Keratinocyte (primary cell): ENCODE measurements at regions not wholly inside any gene's neighbourhood (a gene's known extent, or its start where the extent isn't known, plus 50 kb on each side); places are given as distances from the start of the nearest gene placed in this dataset.

ENCODE experiments used
- DNase-seq: peaks from one replicate; pipeline ENCODE4 v3.0.0-alpha.2; 2011; ENCODE audit warnings: low read depth, missing footprints, low spot score
- FAIRE-seq: peaks from 2 replicates; lab custom pipeline; 2011; peaks lifted over from hg19 to GRCh38; lab: Jason Lieb, UNC
- H2AFZ ChIP-seq: 2 replicates; pipeline ENCODE4 v1.6.0; 2012; ENCODE audit warnings: low read length, control low read depth, inconsistent platforms; ENCODE audit not compliant: control insufficient read depth
- H3K27ac ChIP-seq: 2 replicates; pipeline ENCODE4 v1.5.1; 2011; ENCODE audit warnings: low read length; ENCODE audit not compliant: control insufficient read depth, insufficient read depth
- H3K27me3 ChIP-seq: 3 replicates; pipeline ENCODE4 v1.6.0; 2011; ENCODE audit warnings: low read length; ENCODE audit not compliant: control insufficient read depth, insufficient read depth; ENCODE audit errors: extremely low read depth
- H3K36me3 ChIP-seq, 2 experiments: 2 replicates in 1 of 2; 3 replicates in 1 of 2; pipeline ENCODE4 v1.5.1; 2011; ENCODE audit warnings: low read length in 2 of 2, mild to moderate bottlenecking in 1 of 2; ENCODE audit not compliant: control insufficient read depth in 2 of 2, insufficient read depth in 2 of 2; ENCODE audit errors: extremely low read depth in 1 of 2
- H3K4me1 ChIP-seq: 3 replicates; pipeline ENCODE4 v1.5.1; 2011; ENCODE audit warnings: low read length; ENCODE audit not compliant: control insufficient read depth, insufficient read depth; ENCODE audit errors: extremely low read depth
- H3K4me2 ChIP-seq: 3 replicates; pipeline ENCODE4 v1.6.0; 2011; ENCODE audit warnings: low read depth, low read length; ENCODE audit not compliant: control insufficient read depth, insufficient read depth; ENCODE audit errors: extremely low read depth
- H3K4me3 ChIP-seq, 3 experiments: fragments of 200-600 bp in 1 of 3; sonication (generic) in 1 of 3; 2 replicates in 2 of 3; 3 replicates in 1 of 3; pipeline ENCODE4 v1.5.1; 2011 to 2016; ENCODE audit warnings: low read length in 3 of 3, mild to moderate bottlenecking in 3 of 3, control low read depth in 2 of 3, inconsistent platforms in 1 of 3, low read depth in 1 of 3, mixed read lengths in 1 of 3, mixed run types in 1 of 3, moderate library complexity in 1 of 3; ENCODE audit not compliant: control insufficient read depth in 2 of 3, insufficient read depth in 2 of 3; ENCODE audit errors: extremely low read depth in 1 of 3
- H3K79me2 ChIP-seq: 2 replicates; pipeline ENCODE4 v1.6.0; 2012; ENCODE audit warnings: low read length; ENCODE audit not compliant: control insufficient read depth, insufficient read depth
- H3K9ac ChIP-seq: 3 replicates; pipeline ENCODE4 v1.6.0; 2011; ENCODE audit warnings: low read length; ENCODE audit not compliant: control insufficient read depth, insufficient read depth; ENCODE audit errors: extremely low read depth
- H3K9me1 ChIP-seq: 3 replicates; pipeline ENCODE4 v1.6.0; 2011; ENCODE audit warnings: low read length; ENCODE audit not compliant: control insufficient read depth, insufficient read depth; ENCODE audit errors: extremely low read depth
- H3K9me3 ChIP-seq: 2 replicates; pipeline ENCODE4 v1.5.1; 2012; ENCODE audit warnings: low read depth, low read length; ENCODE audit not compliant: control insufficient read depth
- H4K20me1 ChIP-seq: 3 replicates; pipeline ENCODE4 v1.6.0; 2011; ENCODE audit warnings: low read length; ENCODE audit not compliant: control insufficient read depth, insufficient read depth; ENCODE audit errors: extremely low read depth
- CTCF ChIP-seq, 3 experiments: IDR thresholded peaks in 1 of 3; conservative IDR thresholded peaks in 1 of 3; optimal IDR thresholded peaks in 1 of 3; 2 replicates in 2 of 3; 3 replicates in 1 of 3; pipeline versions ENCODE3 to v1.5.1; 2011; ENCODE audit warnings: low read length in 3 of 3, mild to moderate bottlenecking in 3 of 3, moderate library complexity in 2 of 3, control low read depth in 1 of 3, inconsistent platforms in 1 of 3; ENCODE audit not compliant: insufficient read depth in 2 of 3; ENCODE audit errors: extremely low read depth in 1 of 3
- EZH2 ChIP-seq: IDR thresholded peaks from one replicate; pipeline ENCODE4 v1.6.1; 2012; ENCODE audit warnings: inconsistent platforms, mild to moderate bottlenecking, low read length, moderate library complexity
- dilution Hi-C: fragments of 300-500 bp; cut with MboI; formaldehyde crosslinking; loops from one replicate; pipeline ENCODE4 v1.7.0; 2020; ENCODE audit warnings: low sequenced_read_pairs; ENCODE audit not compliant: extremely low pct_ligation_motif_present

DNA sequence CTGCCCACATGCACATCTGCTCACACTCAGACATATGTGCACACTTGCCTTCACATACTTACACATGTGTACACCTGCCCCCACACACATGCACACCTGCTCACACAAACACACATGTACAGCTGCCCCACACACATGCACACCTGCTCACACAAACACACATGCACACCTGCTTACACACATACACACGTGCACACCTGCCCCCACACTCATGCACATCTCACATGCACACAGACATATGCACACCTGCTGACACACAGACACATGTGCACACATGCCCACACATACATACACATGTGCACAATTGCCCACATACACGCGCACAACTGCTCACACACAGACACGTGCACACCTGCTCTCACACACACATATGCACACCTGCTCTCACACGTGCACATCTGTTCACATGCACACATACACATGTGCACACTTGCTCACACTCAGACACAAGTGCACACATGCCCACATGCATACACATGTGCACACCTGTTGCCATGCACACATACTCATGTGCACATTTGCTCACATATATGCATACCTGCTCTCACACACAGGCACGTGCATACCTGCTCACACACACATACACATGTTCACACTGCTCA lies 147.8 kb upstream of the FOXD4L5 start:
- no peak overlapping the region for H3K9ac ChIP-seq
- H3K4me2 ChIP-seq: no peak overlapping the region
- no peaks in the 10 kb centered on the region for H3K36me3 ChIP-seq
- DNase-seq (no peak), FAIRE-seq (no peak)
- no peaks in the 10 kb centered on the region for H3K4me1 ChIP-seq
- H4K20me1 ChIP-seq: no peaks in the 10 kb centered on the region
- H3K79me2 ChIP-seq: no peaks in the 10 kb centered on the region
- H3K27ac ChIP-seq: no peak overlapping the region
- peaks cover 20% of the 10 kb centered on the region for H3K9me3 ChIP-seq
- dilution Hi-C loops: no loop called here
- TF ChIP-seq CTCF (optimal IDR thresholded peaks at IDR 0.05 in 1 of 3, IDR thresholded peaks at IDR 0.05 in 1 of 3, conservative IDR thresholded peaks at IDR 0.05 in 1 of 3; ENCODE audit: extremely low read depth in 1 of 3, insufficient read depth in 2 of 3, low read length in 3 of 3): no peak
- TF ChIP-seq EZH2: no peak
- no peaks in the 10 kb centered on the region for H3K27me3 ChIP-seq
- H3K4me3 ChIP-seq: no peak overlapping the region
- no peaks in the 10 kb centered on the region for H3K9me1 ChIP-seq
- no peak overlapping the region for H2AFZ ChIP-seq

DNA sequence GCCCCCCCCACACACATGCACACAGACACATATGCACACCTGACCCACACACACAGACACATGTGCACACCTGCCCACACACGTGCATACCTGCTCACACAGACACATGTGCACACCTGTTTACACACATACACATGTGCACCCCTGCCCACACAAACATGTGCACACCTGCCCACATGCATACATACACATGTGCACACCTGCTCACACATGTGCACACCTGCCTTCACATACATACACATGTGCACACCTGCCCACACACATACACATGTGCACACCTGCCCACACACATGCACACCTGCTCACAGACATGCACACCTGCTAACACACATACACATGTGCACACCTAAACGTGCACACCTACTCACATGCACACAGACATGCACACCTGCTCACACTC lies 147.0 kb upstream of the FOXD4L5 start:
- no peak overlapping the region for H2AFZ ChIP-seq
- H3K9ac ChIP-seq: no peak overlapping the region
- no peaks in the 10 kb centered on the region for H3K36me3 ChIP-seq
- no peak overlapping the region for H3K4me2 ChIP-seq
- dilution Hi-C loops: no loop called here
- no peaks in the 10 kb centered on the region for H3K9me1 ChIP-seq
- no peaks in the 10 kb centered on the region for H3K79me2 ChIP-seq
- no peak overlapping the region for H3K4me3 ChIP-seq
- H3K27me3 ChIP-seq: no peaks in the 10 kb centered on the region
- peaks cover 20% of the 10 kb centered on the region for H3K9me3 ChIP-seq
- TF ChIP-seq EZH2: no peak
- no peak for TF ChIP-seq CTCF (optimal IDR thresholded peaks at IDR 0.05 in 1 of 3, IDR thresholded peaks at IDR 0.05 in 1 of 3, conservative IDR thresholded peaks at IDR 0.05 in 1 of 3; ENCODE audit: extremely low read depth in 1 of 3, insufficient read depth in 2 of 3, low read length in 3 of 3)
- DNase-seq: no peak
- no peak overlapping the region for H3K27ac ChIP-seq
- no peaks in the 10 kb centered on the region for H3K4me1 ChIP-seq
- H4K20me1 ChIP-seq: no peaks in the 10 kb centered on the region
- no peak for FAIRE-seq
